PC-3 (cell line): ENCODE measurements at regions not wholly inside any gene's neighbourhood (a gene's known extent, or its start where the extent isn't known, plus 50 kb on each side); places are given as distances from the start of the nearest gene placed in this dataset.

Experiments
- ATAC-seq: fragments of 200-7000 bp; cut with Tn5 transposase; 2 replicates; pipeline ENCODE4 v1.9.1; 2020; ENCODE audit warnings: mild to moderate bottlenecking, moderate library complexity
- BruUV-seq: library from RNA; stranded (reverse); fragments of 400-500 nt; replicated peaks from 2 replicates; lab custom pipeline; 2021; lab: Mats Ljungman, UMichigan
- CTCF ChIA-PET: fragments of 300-600 bp; sonication (Branson Sonifier 250); formaldehyde crosslinking; loops from one replicate; lab custom pipeline; 2022; ENCODE audit warnings: antibody characterized with exemption; lab: Charles Lee
- POLR2A ChIA-PET: fragments of 300-600 bp; sonication (Branson Sonifier 250); formaldehyde crosslinking; loops from one replicate; lab custom pipeline; 2022; ENCODE audit warnings: antibody characterized with exemption; ENCODE audit not compliant: unreplicated experiment; lab: Charles Lee
- DNase-seq: peaks from one replicate; pipeline ENCODE4 v3.0.0-alpha.2; 2015
- H2AFZ ChIP-seq: fragments of 300-600 bp; sonication (generic); 2 replicates; pipeline ENCODE4 v1.6.0; 2016; ENCODE audit warnings: antibody characterized with exemption, low read length
- H3F3A ChIP-seq: fragments of 300-600 bp; sonication (generic); one replicate; pipeline ENCODE4 v1.6.0; 2017; ENCODE audit warnings: antibody characterized with exemption, low read length, control low read depth, mild to moderate bottlenecking; ENCODE audit not compliant: unreplicated experiment
- H3K27ac ChIP-seq: fragments of 300-600 bp; sonication (generic); 2 replicates; pipeline ENCODE4 v1.5.1; 2016; ENCODE audit warnings: mild to moderate bottlenecking, low read length
- H3K27me3 ChIP-seq: fragments of 300-600 bp; sonication (generic); 2 replicates; pipeline ENCODE4 v1.6.1; 2016; ENCODE audit warnings: low read length, mixed read lengths
- H3K36me3 ChIP-seq: fragments of 300-600 bp; sonication (generic); 2 replicates; pipeline ENCODE4 v1.6.1; 2016; ENCODE audit warnings: low read depth, mixed run types, low read length, mixed read lengths
- H3K4me1 ChIP-seq: fragments of 300-600 bp; sonication (generic); 2 replicates; pipeline ENCODE4 v1.5.1; 2016; ENCODE audit warnings: low read length; ENCODE audit not compliant: insufficient read depth
- H3K4me2 ChIP-seq: fragments of 300-600 bp; sonication (generic); 2 replicates; pipeline ENCODE4 v1.6.0; 2016; ENCODE audit warnings: low read length
- H3K4me3 ChIP-seq: fragments of 300-600 bp; sonication (generic); 2 replicates; pipeline ENCODE4 v1.5.1; 2016; ENCODE audit warnings: mild to moderate bottlenecking, low read length, mixed read lengths
- H3K79me2 ChIP-seq: fragments of 300-600 bp; sonication (generic); 2 replicates; pipeline ENCODE4 v1.6.1; 2017; ENCODE audit warnings: low read length, mixed read lengths
- H3K9ac ChIP-seq: fragments of 300-600 bp; sonication (generic); 2 replicates; pipeline ENCODE4 v1.6.0; 2016; ENCODE audit warnings: mild to moderate bottlenecking, low read length
- H3K9me2 ChIP-seq: fragments of 300-600 bp; sonication (generic); replicated peaks from 2 replicates; pipeline ENCODE4 v1.6.1; 2016; ENCODE audit warnings: mixed run types, low read length, mixed read lengths
- H3K9me3 ChIP-seq: fragments of 300-600 bp; sonication (generic); 2 replicates; pipeline ENCODE4 v1.6.1; 2016; ENCODE audit warnings: low read length, mixed read lengths
- H4K20me1 ChIP-seq: fragments of 300-600 bp; sonication (generic); 2 replicates; pipeline ENCODE4 v1.6.1; 2016; ENCODE audit warnings: low read length, mixed read lengths
- EZH2 ChIP-seq: fragments of 300-600 bp; sonication (generic); IDR thresholded peaks from one replicate; pipeline ENCODE4 v1.6.1; 2017; ENCODE audit warnings: antibody characterized with exemption, mild to moderate bottlenecking, low read length; ENCODE audit not compliant: unreplicated experiment
- EZH2phosphoT487 ChIP-seq: fragments of 300-600 bp; sonication (generic); IDR thresholded peaks from 2 replicates; pipeline ENCODE4 v1.6.1; 2018; ENCODE audit warnings: mild to moderate bottlenecking, antibody characterized with exemption, low read length, borderline replicate concordance
- intact Hi-C: fragments of 100-400 bp; cut with micrococcal nuclease; formaldehyde crosslinking; loops from 2 replicates; pipeline ENCODE4 v1.9.0; 2023
- TF ChIP-seq, protein P1 (sequence below): fragments of 300-600 bp; sonication (generic); conservative IDR thresholded peaks from 2 replicates; pipeline ENCODE4 v1.5.1; 2017; ENCODE audit warnings: antibody characterized with exemption, low read depth, mild to moderate bottlenecking, low read length

DNA sequence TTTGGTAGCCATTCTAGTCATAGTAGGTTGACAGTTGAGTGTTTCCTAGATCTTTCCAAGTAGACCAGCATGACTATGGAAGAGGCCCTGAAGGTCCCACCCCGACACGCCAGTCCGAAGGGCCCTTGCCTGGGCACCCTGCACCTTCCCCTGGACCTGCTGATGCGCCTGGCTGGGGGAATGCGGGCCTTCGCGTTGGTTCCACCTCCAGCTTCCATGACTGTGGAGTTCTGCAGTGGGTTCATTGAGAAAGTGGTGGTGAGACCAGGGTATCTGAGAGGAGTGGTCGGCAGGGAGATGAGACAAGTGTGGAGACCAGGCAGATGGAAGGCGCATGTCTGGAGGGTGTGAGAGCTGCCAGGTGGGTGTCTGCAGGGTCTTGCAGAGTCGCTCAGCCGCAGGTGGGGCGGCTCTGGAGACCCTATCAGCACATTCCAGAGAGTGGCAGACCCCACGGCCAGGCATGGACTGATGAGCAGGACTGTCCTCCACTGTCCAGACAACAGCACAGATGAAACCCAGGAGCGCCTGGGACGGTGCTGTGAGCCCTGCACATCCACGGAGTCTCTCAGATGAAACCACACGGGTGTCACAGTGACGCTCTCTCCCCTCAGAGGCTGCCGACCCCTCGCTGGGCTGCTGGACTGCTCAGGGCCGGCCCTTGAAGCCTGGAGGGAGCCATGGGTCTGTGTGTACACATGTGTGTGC is 182.5 kb upstream of the HDAC4 start:
- no peaks in the 10 kb centered on the region for H3K9me3 ChIP-seq
- no peak overlapping the region for H3K4me3 ChIP-seq
- H3K4me2 ChIP-seq, result no peak overlapping the region
- H3K9ac ChIP-seq, result no peak overlapping the region
- ChIA-PET POLR2A (no interaction called here), CTCF (no interaction called here)
- no peak for DNase-seq
- H3K79me2 ChIP-seq, result no peaks in the 10 kb centered on the region
- H3F3A ChIP-seq, result no peaks in the 10 kb centered on the region
- H3K27ac ChIP-seq, result no peak overlapping the region
- peaks cover 80% of the 10 kb centered on the region for H3K27me3 ChIP-seq
- BruUV-seq, result no TSS peak
- no peak for ATAC-seq
- H4K20me1 ChIP-seq, result no peaks in the 10 kb centered on the region
- H3K4me1 ChIP-seq, result no peaks in the 10 kb centered on the region
- no peak overlapping the region for H2AFZ ChIP-seq
- H3K36me3 ChIP-seq, result no peaks in the 10 kb centered on the region
- TF ChIP-seq EZH2phosphoT487 (no peak), EZH2 (no peak)
- TF ChIP-seq, protein P1, sequence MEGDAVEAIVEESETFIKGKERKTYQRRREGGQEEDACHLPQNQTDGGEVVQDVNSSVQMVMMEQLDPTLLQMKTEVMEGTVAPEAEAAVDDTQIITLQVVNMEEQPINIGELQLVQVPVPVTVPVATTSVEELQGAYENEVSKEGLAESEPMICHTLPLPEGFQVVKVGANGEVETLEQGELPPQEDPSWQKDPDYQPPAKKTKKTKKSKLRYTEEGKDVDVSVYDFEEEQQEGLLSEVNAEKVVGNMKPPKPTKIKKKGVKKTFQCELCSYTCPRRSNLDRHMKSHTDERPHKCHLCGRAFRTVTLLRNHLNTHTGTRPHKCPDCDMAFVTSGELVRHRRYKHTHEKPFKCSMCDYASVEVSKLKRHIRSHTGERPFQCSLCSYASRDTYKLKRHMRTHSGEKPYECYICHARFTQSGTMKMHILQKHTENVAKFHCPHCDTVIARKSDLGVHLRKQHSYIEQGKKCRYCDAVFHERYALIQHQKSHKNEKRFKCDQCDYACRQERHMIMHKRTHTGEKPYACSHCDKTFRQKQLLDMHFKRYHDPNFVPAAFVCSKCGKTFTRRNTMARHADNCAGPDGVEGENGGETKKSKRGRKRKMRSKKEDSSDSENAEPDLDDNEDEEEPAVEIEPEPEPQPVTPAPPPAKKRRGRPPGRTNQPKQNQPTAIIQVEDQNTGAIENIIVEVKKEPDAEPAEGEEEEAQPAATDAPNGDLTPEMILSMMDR, result no peak
- intact Hi-C loops, result no loop called here
- no peaks in the 10 kb centered on the region for H3K9me2 ChIP-seq

DNA sequence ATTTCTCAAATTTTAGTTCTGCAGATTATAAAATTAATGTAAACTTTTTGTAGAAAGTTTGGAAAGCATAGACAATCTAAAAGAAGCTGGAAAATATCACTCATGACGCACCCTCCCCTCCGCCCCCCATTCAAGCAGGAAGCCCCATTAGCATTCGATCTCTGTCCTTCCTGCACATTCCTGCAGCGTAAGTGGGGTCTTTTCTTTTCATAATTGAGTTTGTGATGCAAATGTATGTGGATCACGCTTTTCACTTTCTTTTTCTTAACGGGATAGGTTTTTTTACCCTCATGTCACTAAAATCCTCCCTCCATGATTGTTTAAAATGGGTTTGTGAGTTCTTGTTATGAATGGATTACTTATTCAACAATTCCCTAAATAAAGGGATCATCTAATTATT is 181.7 kb upstream of the HDAC4 start:
- Histone ChIP-seq H3K79me2 (no peaks in the 10 kb centered on the region), H3F3A (no peaks in the 10 kb centered on the region), H2AFZ (no peak overlapping the region), H3K9ac (no peak overlapping the region), H3K4me1 (no peaks in the 10 kb centered on the region), H3K36me3 (no peaks in the 10 kb centered on the region), H3K27ac (no peak overlapping the region), H3K4me2 (no peak overlapping the region), H3K4me3 (no peak overlapping the region), H3K9me3 (no peaks in the 10 kb centered on the region), H4K20me1 (no peaks in the 10 kb centered on the region), H3K27me3 (peaks cover 81% of the 10 kb centered on the region), H3K9me2 (no peaks in the 10 kb centered on the region)
- ATAC-seq (no peak), DNase-seq (no peak)
- intact Hi-C loops, result no loop called here
- POLR2A ChIA-PET, result no interaction called here
- TF ChIP-seq EZH2, result no peak
- TF ChIP-seq, protein P1, result no peak
- TF ChIP-seq EZH2phosphoT487, result no peak
- CTCF ChIA-PET, result no interaction called here
- BruUV-seq, result no TSS peak

DNA sequence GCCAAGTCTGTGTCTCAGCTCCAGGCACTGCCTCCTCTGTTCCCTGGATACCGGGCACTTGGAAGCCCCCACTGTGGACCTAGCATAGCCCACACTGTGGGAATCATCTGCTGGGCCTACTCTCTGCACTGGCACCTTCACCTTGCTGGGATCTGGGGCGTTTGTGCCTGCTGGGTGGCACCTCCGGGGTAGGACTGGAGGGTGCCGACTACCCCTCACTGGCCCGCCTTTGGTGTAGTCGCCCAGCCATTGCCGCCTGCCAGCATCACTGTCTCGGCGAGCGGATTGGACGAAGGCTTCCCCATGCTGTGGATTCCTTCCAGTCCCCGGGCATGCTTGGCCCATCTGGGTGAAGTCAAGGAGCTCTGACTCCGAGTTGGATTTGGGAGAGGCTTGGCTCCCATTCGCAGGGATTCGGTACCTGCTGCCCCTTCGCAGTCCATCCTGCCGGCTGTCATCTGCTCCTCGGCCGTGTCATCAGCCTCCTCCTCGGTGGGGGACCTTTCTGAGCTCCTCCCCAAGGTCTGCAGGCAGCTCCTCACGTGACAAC is 180.6 kb upstream of the HDAC4 start:
- Histone ChIP-seq H3K79me2 (no peaks in the 10 kb centered on the region), H4K20me1 (no peaks in the 10 kb centered on the region), H3K9me2 (no peaks in the 10 kb centered on the region), H3K27ac (no peak overlapping the region), H3K27me3 (peaks cover 80% of the 10 kb centered on the region), H3K4me1 (no peaks in the 10 kb centered on the region), H3K4me3 (no peak overlapping the region), H3K4me2 (no peak overlapping the region), H3K36me3 (no peaks in the 10 kb centered on the region), H3K9ac (no peak overlapping the region), H2AFZ (no peak overlapping the region), H3K9me3 (no peaks in the 10 kb centered on the region), H3F3A (no peaks in the 10 kb centered on the region)
- CTCF ChIA-PET, result no interaction called here
- ATAC-seq (no peak), DNase-seq (no peak)
- POLR2A ChIA-PET, result no interaction called here
- BruUV-seq, result no TSS peak
- intact Hi-C loops, result no loop called here
- TF ChIP-seq, protein P1, result no peak
- TF ChIP-seq EZH2 (no peak), EZH2phosphoT487 (no peak)
